ENCODE measurements at regions not wholly inside any gene's neighbourhood (a gene's known extent, or its start where the extent isn't known, plus 50 kb on each side); places are given as distances from the start of the nearest gene placed in this dataset.

DNA sequence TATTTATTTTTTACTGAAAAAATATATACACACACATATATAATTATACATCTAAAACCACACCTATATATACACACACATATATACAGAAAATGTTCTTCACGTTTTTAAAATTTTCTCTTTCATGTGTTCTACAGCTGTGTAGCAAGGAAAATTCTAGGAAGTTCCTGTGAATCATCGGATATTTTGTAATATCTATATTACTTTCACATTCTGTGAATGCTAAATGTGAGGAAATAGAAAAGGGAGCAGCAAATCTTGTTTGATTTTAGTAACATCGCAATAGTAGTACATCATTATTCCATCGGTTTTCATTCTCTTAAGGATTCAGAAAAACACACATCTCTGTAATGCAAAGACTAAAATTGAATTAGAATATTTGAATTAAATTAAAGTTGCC is 836.8 kb upstream of the NECTIN3 start:
- TF ChIP-seq, protein P1, sequence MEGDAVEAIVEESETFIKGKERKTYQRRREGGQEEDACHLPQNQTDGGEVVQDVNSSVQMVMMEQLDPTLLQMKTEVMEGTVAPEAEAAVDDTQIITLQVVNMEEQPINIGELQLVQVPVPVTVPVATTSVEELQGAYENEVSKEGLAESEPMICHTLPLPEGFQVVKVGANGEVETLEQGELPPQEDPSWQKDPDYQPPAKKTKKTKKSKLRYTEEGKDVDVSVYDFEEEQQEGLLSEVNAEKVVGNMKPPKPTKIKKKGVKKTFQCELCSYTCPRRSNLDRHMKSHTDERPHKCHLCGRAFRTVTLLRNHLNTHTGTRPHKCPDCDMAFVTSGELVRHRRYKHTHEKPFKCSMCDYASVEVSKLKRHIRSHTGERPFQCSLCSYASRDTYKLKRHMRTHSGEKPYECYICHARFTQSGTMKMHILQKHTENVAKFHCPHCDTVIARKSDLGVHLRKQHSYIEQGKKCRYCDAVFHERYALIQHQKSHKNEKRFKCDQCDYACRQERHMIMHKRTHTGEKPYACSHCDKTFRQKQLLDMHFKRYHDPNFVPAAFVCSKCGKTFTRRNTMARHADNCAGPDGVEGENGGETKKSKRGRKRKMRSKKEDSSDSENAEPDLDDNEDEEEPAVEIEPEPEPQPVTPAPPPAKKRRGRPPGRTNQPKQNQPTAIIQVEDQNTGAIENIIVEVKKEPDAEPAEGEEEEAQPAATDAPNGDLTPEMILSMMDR (conservative IDR thresholded peaks at IDR 0.05; ENCODE audit: low read depth, low read length): no peak
- TF ChIP-seq EZH2phosphoT487 (IDR thresholded peaks at IDR 0.05; ENCODE audit: borderline replicate concordance, low read length): no peak

Measured in PC-3 (cell line).